PC-3 (cell line): ENCODE measurements at regions not wholly inside any gene's neighbourhood (a gene's known extent, or its start where the extent isn't known, plus 50 kb on each side); places are given as distances from the start of the nearest gene placed in this dataset.

Source experiments
- EZH2 ChIP-seq: fragments of 300-600 bp; sonication (generic); IDR thresholded peaks from one replicate; pipeline ENCODE4 v1.6.1; 2017; ENCODE audit warnings: antibody characterized with exemption, mild to moderate bottlenecking, low read length; ENCODE audit not compliant: unreplicated experiment
- TF ChIP-seq, protein P1 (sequence below): fragments of 300-600 bp; sonication (generic); conservative IDR thresholded peaks from 2 replicates; pipeline ENCODE4 v1.5.1; 2017; ENCODE audit warnings: antibody characterized with exemption, low read depth, mild to moderate bottlenecking, low read length

DNA sequence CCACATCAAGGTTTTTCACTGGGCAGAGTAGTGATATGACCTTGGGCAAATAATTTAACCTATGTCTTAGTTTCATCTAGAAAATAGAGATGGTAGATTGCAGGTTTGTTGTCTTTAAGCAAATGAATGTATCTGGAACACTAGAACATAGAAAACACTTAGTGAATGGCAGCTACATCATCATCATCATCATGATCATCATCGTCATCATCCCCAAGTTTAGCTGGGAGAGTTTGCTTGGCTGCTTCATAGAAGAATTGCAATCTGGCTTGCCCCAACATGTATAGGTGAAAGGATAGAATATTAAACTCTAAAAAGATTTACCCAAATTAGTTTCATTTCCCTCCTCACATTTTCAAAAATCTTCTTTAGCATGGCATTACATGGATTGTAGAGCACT is 91.3 kb upstream of the TMEM260 start:
- TF ChIP-seq EZH2: no peak
- TF ChIP-seq, protein P1, sequence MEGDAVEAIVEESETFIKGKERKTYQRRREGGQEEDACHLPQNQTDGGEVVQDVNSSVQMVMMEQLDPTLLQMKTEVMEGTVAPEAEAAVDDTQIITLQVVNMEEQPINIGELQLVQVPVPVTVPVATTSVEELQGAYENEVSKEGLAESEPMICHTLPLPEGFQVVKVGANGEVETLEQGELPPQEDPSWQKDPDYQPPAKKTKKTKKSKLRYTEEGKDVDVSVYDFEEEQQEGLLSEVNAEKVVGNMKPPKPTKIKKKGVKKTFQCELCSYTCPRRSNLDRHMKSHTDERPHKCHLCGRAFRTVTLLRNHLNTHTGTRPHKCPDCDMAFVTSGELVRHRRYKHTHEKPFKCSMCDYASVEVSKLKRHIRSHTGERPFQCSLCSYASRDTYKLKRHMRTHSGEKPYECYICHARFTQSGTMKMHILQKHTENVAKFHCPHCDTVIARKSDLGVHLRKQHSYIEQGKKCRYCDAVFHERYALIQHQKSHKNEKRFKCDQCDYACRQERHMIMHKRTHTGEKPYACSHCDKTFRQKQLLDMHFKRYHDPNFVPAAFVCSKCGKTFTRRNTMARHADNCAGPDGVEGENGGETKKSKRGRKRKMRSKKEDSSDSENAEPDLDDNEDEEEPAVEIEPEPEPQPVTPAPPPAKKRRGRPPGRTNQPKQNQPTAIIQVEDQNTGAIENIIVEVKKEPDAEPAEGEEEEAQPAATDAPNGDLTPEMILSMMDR: no peak
